Testis (tissue), 2 donors: ENCODE measurements at regions not wholly inside any gene's neighbourhood (a gene's known extent, or its start where the extent isn't known, plus 50 kb on each side); places are given as distances from the start of the nearest gene placed in this dataset.
"Not testable (repeated sequence)": the region's sequence is repeated elsewhere in the genome, so short reads cannot be mapped to it uniquely, and the experiment has no call there.

Experiments used
- DNase-seq: peaks from one replicate; pipeline ENCODE4 v3.0.0-alpha.2; 2019
- H3K27ac ChIP-seq, 2 donors: fragments of 200-600 bp; sonication (generic); one replicate each; pipeline ENCODE4 v1.5.1; 2019
- H3K27me3 ChIP-seq: fragments of 200-600 bp; sonication (generic); one replicate; pipeline ENCODE4 v1.5.1; 2019
- H3K36me3 ChIP-seq: fragments of 200-600 bp; sonication (generic); one replicate; pipeline ENCODE4 v1.5.1; 2017; ENCODE audit warnings: low read depth; ENCODE audit errors: missing control alignments
- H3K4me1 ChIP-seq: fragments of 200-600 bp; sonication (generic); one replicate; pipeline ENCODE4 v1.5.1; 2019
- H3K4me3 ChIP-seq, 2 donors: fragments of 200-600 bp; sonication (generic); one replicate each; pipeline ENCODE4 v1.5.1; 2017 to 2019
- H3K9me3 ChIP-seq: fragments of 200-600 bp; sonication (generic); one replicate; pipeline ENCODE4 v1.5.1; 2017
- CTCF ChIP-seq, 3 experiments: fragments of 450-650 bp in 2 of 3; fragments of 200-600 bp in 1 of 3; sonication (generic) in 1 of 3; IDR thresholded peaks; one replicate each; pipeline ENCODE4 v1.5.1; 2016 to 2019; ENCODE audit warnings: antibody characterized with exemption in 3 of 3, mild to moderate bottlenecking in 2 of 3, moderate library complexity in 1 of 3
- POLR2A ChIP-seq: fragments of 450-650 bp; IDR thresholded peaks from one replicate; pipeline ENCODE4 v1.6.1; 2017; ENCODE audit warnings: antibody characterized with exemption, mild to moderate bottlenecking, moderate library complexity
- WGBS, 2 donors: methylation state at CpG; one replicate each; pipeline ENCODE4 v1.1.5; 2018; 5-methylcytosine and 5-hydroxymethylcytosine counted together
- intact Hi-C: fragments of 100-400 bp; cut with DNase I; formaldehyde crosslinking; loops from one replicate; pipeline ENCODE4 v1.15.1; 2023; ENCODE audit warnings: low total_unique reads

DNA sequence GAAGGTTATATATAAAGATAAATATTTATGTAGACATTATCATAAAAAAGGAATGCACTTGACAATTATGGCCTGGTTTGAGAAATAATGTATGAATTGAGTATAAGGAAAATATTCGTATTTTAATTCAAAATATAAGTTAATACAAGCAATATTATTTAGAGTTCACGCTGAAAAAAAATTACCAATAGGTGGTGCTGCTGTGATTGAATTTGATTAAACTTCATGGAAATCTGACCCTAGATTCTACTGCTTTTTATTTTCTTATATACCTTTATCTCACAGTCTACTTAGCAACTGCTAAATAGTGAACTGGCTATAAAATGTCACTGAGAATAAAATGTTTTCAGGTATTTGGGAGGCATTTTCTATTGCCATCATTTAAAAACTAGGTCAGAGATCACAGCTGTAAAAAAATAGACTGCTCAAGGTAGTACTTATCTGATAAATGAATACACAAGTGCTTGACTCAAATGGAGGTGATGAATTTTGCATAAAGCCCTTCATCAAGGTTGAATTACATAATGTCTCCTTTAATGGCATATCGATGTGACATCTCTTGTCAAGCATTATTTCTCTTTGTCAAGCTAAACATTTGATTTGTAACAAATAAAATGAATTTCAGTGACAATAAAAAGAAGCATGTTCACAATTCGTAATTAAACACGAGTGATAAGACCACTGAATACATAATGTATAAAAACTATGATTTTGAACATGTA is 1638.8 kb upstream of the PCDH7 start:
- no peaks in the 10 kb centered on the region for H3K4me1 ChIP-seq
- DNase-seq, result no peak
- no peaks in the 10 kb centered on the region for H3K9me3 ChIP-seq
- TF ChIP-seq CTCF (IDR thresholded peaks at IDR 0.05) (no peak), POLR2A (no peak)
- H3K27me3 ChIP-seq, result no peaks in the 10 kb centered on the region
- intact Hi-C loops, result no loop called here
- no peak overlapping the region for H3K27ac ChIP-seq
- H3K4me3 ChIP-seq, result no peak overlapping the region
- no peaks in the 10 kb centered on the region for H3K36me3 ChIP-seq
- WGBS, 2 donors, result 77 to 81% methylated on average over 5 of the region's 5 CpGs

DNA sequence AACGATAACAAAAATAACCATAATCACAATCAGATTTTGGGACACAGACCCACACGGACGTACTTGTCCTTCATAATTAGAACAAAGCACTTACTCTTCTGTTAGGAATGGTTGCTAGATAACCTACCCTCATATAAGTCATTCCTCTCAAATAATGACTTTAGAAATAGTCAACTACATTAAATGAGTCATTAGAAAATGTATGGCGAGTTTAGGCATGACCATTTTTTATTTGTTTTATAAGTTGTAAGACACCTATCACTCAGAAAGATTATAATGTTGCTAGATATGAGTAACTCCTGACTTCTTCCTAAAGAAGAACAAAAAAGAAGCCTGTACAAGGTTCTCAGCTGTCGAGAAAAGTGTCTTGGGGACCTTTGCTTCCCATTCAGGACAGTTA is 1637.5 kb upstream of the PCDH7 start:
- 59 to 61% methylated on average over 5 of the region's 5 CpGs for WGBS, 2 donors
- no peaks in the 10 kb centered on the region for H3K4me1 ChIP-seq
- no peaks in the 10 kb centered on the region for H3K36me3 ChIP-seq
- DNase-seq, result no peak
- TF ChIP-seq CTCF (IDR thresholded peaks at IDR 0.05), result no peak
- no peak for TF ChIP-seq POLR2A
- no peak overlapping the region for H3K27ac ChIP-seq
- no peaks in the 10 kb centered on the region for H3K27me3 ChIP-seq
- no peaks in the 10 kb centered on the region for H3K9me3 ChIP-seq
- intact Hi-C loops, result no loop called here
- H3K4me3 ChIP-seq, result no peak overlapping the region

DNA sequence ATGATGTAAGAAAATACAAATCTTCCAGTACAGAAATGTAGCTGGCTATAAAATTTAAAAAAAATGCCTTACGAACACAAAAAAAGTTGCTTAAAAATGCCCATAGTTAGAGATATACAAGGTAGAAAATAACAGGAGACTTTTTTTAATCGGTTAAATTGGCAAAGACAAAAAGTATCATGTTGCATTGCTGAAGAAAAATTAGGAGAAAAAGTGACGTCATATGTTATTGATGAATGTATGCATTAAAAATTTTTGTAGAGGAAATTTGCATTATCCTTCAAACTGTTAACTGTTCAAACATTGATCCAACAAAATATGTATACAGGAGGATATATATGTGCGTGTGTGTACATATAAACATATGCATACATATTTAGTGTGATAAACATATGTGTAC is 1634.4 kb upstream of the PCDH7 start:
- Histone ChIP-seq H3K9me3 (no peaks in the 10 kb centered on the region), H3K36me3 (no peaks in the 10 kb centered on the region), H3K4me1 (no peaks in the 10 kb centered on the region), H3K4me3 (no peak overlapping the region), H3K27me3 (no peaks in the 10 kb centered on the region), H3K27ac (no peak overlapping the region)
- no peak for TF ChIP-seq CTCF (IDR thresholded peaks at IDR 0.05)
- DNase-seq, result no peak
- intact Hi-C loops, result no loop called here
- 83 to 95% methylated on average over 4 of the region's 4 CpGs for WGBS, 2 donors

GRCh38 chr4:29104694-29105093 is 1615.5 kb upstream of the PCDH7 start:
- no peaks in the 10 kb centered on the region for H3K9me3 ChIP-seq
- DNase-seq, result no peak
- no peaks in the 10 kb centered on the region for H3K27me3 ChIP-seq
- H3K4me1 ChIP-seq, result no peaks in the 10 kb centered on the region
- 84 to 86% methylated on average over 3 of the region's 3 CpGs for WGBS, 2 donors
- no peak overlapping the region for H3K4me3 ChIP-seq
- no peak overlapping the region for H3K27ac ChIP-seq
- TF ChIP-seq CTCF (IDR thresholded peaks at IDR 0.05) (no peak), POLR2A (no peak)
- intact Hi-C loops, result no loop called here
- H3K36me3 ChIP-seq, result no peaks in the 10 kb centered on the region

- WGBS, 2 donors, result 40 to 60% methylated on average over 3 of the region's 3 CpGs
- H3K4me3 ChIP-seq, result no peak overlapping the region
- no peak overlapping the region for H3K27ac ChIP-seq
- no peak for DNase-seq
- H3K4me1 ChIP-seq, result no peaks in the 10 kb centered on the region
- H3K9me3 ChIP-seq, result no peaks in the 10 kb centered on the region
- no peaks in the 10 kb centered on the region for H3K36me3 ChIP-seq
- intact Hi-C loops, result no loop called here
- no peaks in the 10 kb centered on the region for H3K27me3 ChIP-seq
- TF ChIP-seq CTCF (IDR thresholded peaks at IDR 0.05), result no peak
- no peak for TF ChIP-seq POLR2A
Measured at GRCh38 chr4:29113960-29114359, 1606.2 kb upstream of the PCDH7 start.

DNA sequence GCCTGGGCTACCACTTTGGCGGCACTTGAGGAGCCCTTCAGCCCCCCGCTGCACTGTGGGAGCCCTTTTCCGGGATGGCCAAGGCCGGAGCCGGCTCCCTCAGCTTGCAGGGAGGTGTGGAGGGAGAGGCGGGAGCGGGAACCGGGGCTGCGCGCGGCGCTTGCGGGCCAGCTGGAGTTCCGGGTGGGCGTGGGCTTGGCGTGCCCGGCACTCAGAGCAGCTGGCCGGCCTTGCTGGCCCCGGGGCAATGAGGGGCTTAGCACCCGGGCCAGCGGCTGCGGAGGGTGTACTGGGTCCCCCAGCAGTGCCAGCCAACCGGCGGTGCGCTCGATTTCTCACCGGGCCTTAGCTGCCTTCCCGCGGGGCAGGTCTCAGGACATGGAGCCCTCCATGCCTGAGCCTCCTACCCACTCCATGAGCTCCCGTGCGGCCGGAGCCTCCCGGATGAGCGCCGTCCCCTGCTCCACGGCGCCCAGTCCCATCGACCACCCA is 1602.9 kb upstream of the PCDH7 start:
- H3K27me3 ChIP-seq, H3K27ac ChIP-seq, H3K36me3 ChIP-seq, H3K4me1 ChIP-seq, H3K9me3 ChIP-seq, intact Hi-C loops: not testable (repeated sequence)
- peak; percentile 15 for DNase-seq
- 77 to 83% methylated on average over 24 to 38 of the region's 38 CpGs for WGBS, 2 donors
- H3K4me3 ChIP-seq, result peak overlapping the region; percentile 36 to 52
